ENCODE measurements at regions not wholly inside any gene's neighbourhood (a gene's known extent, or its start where the extent isn't known, plus 50 kb on each side); places are given as distances from the start of the nearest gene placed in this dataset.
A peak's percentile ranks its signal among the peaks of the same experiment; 100 is the strongest.
"Not testable (repeated sequence)": the region's sequence is repeated elsewhere in the genome, so short reads cannot be mapped to it uniquely, and the experiment has no call there.

DNA sequence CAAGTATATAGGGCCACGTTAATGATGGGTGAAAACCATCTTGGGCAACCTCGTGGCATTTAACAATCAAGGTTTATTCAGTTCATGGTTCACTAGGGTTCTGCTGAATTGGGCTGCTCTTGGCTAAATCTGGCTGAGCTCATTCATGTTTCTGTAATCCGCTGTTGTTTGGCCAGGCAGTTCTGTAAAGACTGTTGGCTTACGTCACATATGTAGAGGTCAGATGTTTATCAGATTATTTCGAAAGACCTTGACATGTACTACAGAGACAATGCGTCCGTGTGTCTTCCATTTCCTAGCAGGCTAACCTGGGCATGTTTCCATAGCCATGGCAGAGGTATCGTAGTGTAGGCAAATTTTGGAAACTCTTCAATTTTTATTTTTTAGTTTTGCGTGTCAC lies 190.0 kb upstream of the ZWINT start:
- DNase-seq, result no peak

DNA sequence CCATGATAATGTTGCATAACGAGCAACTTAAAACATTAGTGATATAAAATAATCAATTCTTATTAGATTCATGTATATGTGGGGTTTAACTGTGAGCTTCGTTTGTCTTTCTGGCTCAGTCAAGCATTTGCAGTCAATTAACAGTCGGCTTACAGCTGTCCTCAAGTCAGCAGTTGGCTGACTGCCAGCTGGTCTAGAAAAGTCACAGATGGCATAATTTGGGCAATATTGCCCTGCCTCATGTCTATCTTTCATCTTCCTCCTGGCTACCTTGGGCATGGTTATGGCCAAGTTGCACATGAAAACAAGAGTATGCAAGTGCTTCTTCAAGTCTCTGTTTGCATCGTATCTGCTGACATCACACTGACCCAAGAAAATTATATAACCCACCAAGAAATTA lies 186.1 kb upstream of the ZWINT start:
- DNase-seq, result peak; percentile 58

DNA sequence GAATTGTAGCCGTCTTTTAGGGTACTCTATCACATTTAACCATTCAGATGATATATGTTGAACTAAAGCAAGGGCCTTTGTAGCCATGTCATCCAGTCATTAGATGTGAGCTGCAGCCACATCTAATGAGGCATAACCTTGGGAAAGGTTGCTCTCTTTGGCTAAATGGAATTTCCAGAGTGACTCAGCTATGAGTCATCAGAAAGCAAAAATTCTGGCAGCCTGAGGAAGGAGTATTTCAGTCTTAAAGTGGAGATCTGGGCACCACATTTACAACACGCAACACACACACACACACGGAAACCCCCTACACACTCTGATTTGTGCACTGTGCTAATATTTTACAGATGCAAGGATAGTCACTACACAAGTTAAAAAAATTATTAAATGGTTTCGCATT lies 176.9 kb upstream of the ZWINT start:
- DNase-seq, result no peak

DNA sequence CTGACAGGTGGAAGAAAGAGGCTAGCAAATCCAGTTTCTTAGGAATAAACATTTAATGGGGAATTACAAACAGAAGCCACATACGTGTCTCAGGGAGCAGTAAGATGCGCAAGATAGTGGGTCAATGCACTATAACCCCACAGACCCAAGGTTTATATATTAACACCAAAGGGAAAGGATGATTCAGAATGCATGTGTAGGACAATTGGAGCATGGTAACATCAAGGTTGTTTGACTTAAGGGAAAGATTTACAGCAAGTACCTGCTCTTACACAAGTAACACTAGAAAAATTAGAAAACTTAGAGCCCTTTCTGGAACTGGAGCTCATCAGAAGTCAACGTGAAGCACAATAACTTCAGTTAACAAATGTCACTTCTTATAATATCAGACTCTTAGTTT lies 161.1 kb upstream of the ZWINT start:
- no peak for DNase-seq

DNA sequence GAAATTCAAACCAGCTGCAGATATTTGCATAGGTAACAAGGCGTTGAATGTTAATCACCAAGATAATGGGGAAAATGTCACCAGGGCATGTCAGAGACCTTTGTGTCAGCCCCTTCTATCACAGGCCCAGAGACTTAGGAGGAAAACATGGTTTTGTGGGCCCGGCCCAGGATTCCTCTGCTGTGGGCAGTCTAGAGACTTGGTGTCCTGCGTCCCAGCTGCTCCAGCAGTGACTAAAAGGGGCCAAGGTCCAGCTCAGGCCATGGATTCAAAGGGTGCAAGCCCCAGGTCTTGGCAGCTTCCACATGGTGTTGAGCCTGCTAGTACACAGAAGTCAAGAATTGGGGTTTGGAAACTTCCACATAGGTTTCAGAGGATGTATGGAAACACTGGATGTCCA lies 147.5 kb upstream of the ZWINT start:
- DNase-seq, result no peak

DNA sequence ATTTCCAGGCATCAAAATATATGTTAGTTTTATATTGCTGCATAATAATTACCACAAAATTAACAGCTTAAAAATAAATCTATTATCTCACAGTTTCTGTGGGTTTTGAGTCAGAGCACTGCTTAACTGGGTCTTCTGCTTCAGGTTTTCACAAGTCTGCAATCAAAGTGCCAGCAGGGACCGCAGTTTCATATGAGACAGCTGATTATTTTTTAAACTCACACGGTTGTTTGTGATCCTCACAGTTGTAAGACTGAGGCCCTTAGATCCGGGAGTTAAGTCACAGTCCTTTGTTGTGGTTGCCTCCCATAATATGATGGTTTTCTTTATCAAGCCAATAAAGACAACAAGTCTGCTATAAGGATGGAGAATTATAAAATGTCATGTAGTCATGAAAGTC lies 146.0 kb upstream of the ZWINT start:
- no peak for DNase-seq

DNA sequence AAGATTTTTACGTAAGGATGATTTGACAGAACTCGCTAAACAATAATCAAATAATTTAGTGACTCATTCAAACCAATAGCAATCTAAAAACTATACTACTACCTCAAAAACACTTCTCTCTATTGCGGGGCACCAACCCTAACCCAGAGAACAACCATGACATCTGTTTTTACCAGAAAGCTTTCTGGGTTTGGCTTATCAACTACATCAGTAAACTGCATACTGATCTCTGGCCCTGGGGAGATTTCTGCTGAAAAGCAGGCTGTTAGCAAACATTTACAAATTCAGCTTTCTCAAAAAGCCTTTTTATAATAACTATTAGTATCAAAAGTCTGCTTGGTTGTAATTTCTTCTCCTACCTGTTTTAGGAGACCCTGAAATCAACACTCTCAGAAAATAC lies 144.5 kb upstream of the ZWINT start:
- DNase-seq, result no peak

DNA sequence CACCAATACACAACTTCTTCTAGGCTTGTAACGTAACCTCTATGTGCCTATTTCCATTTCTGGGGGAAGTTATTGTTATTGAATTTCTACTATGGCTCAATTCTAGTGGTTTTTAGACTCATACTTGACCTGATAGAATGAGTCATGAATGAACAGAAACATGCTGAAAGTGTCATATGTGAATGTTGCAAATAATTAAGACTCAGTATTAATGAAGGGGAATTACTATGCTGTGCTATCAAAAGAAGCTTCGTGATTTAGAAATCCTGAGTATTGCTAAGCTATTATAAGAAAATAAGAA lies 135.1 kb upstream of the ZWINT start:
- no peak for DNase-seq

DNA sequence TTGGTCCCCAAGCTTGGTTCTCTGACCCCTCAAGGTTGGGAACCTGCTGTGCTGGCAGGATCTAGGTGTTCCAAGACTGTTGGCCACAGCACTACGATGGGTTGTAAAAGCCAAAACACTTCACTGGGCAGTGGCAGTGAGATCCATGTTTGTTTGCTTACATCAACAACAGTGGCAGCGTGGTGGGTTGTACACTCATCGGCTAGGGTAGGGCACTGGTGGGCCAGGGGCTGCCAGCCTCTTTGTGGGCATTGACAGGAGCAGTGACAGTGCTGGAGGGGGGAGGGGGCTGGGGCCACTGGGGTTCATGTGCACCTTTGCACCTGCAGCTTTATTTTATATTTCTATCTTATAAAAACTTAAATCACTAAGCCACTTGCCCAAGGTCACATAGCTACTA lies 126.7 kb upstream of the ZWINT start:
- no peak for DNase-seq

DNA sequence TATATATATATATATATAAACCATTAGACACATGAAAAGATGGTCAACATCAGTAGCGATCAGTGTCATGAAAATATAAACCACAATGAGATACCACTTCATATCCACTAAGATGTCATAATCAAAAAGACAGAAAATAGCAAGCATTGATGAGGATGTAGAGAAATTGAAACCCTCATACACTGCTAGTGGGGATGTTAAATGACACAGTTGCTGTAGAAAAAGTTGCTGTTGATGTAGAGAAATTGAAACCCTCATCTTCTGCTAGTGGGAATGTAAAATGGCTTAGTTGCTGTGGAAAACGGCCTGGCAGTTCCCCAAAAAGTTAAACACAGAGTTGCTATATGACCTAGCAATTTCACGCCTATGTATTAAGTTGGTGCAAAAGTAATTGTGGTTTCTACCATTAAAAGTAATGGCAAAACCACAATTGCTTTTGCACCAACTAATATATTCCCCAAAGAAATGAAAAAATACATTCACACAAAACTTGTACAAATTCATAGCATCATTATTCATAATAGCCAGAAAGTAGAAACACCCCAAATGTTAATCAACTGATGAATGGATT lies 120.5 kb upstream of the ZWINT start:
- no peak for DNase-seq

DNA sequence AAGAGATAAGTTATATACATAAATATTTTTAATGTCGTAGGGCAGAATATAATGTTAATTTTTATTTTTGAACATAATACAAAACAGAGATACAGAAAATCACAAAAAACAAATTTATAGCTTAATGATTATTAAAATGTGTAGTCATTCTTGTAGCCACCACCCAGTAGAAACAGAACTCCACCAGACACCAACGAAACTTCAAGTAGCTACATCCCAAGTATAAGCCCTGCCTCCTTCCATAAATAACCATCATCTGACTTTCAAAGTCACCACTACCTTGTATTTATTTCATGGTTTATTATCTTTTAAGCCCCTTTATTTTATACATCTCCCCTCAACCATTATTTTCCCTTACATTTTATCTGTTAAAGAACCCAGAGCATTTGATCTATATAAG lies 111.9 kb upstream of the ZWINT start:
- DNase-seq, result no peak

DNA sequence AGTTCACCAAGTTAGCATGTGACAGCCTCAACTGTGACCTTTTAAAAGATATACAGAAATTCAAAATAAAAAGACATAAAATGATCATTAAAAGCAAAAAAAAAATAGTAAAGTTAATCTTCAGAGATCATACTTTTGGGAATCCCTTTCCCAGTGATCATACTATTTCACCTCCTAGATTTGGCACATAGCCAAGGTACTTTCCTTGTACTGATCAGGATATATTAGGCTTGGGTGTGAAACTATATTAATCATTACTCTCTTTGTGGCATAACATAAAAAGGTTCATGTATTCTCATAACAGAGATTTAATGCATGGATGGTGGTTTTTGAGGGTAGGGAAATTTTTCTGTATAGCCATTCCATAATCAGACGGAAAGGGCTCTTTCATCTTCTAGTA lies 109.6 kb upstream of the ZWINT start:
- DNase-seq, result no peak

DNA sequence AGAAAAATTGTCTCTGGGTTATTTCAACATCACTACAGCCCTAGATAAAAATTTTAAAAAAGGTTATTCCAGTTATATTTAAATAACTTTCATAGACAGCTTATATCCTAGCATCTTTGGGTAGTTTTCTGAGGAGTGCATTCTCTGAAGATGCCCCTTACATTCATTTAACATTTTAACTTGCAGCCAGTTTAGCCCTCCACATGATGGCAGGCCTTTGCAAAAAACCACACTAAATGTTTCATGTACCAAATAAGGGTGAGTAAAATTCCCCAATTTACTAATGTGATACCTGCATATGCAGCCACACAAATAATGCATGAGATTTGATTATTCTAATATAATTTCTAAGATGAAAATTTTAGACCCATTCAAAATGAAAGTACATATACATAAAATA lies 108.4 kb upstream of the ZWINT start:
- no peak for DNase-seq

DNA sequence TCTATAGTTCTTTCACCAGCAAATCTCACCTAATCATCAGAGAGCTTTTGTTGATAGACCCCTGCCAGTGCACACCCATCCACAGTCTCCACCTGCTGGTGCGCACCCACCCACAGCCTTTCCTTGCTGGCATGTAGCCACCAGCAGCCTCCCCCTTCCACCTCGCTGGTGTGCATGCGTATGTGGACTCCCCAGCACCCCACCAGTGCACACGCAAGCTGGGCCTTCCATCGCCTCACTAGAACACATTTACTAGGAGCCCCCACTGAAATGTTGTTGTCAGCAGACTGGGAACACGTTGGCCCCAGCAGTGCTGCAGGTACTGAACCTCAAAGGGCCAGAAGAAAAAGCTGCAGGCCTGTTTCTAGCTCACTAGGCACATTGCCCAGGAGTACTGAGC lies 104.9 kb upstream of the ZWINT start:
- no peak for DNase-seq

DNA sequence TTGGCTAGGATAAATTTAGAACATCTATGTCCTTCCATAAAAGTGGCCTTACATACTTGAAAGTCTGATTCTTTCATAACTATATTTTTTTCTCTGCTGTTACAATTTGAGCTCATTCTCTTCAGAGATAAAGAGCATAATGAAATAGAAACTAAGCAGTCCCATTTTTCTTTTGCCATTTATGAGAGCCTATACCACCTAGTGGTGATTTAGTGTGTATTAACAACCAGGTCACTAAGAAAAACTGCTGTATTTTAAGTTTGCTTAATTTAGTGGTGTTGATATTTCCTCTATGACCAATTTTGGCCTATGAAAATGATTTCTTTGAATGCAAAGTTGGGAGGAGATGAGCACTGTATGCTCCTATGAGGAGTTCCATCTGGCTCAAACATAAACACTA lies 88.7 kb upstream of the ZWINT start:
- no peak for DNase-seq

DNA sequence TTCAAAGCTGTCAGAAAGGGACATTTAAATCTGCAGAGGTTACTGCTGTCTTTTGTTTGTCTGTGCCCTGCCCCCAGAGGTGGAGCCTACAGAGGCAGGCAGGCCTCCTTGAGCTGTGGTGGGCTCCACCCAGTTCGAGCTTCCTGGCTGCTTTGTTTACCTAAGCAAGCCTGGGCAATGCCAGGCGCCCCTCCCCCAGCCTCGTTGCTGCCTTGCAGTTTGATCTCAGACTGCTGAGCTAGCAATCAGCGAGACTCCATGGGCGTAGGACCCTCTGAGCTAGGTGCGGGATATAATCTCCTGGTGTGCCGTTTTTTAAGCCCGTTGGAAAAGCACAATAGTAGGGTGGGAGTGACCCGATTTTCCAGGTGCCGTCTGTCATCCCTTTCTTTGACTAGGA lies 86.6 kb upstream of the ZWINT start:
- DNase-seq, result not testable (repeated sequence)

DNA sequence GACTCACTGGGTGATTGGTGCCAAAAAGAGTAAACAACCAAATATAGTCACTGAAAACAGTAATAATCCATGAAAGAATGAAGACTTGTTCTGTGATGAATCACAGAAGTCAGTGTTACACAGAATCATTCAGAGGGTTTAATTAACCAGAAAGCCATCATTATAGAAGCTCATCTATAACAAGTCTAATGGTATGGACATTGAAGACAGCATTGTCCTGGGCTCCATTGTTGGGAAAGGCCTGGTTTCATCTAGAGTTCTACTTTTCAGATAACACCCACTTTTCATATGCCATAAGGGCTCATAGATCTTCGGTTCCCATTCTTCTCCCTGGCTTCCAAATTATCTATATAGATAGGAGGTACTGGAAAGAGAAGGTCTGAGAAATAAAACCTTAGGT lies 80.3 kb upstream of the ZWINT start:
- not testable (repeated sequence) for DNase-seq
